Neural progenitor cell (in vitro differentiated cells): ENCODE measurements at regions not wholly inside any gene's neighbourhood (a gene's known extent, or its start where the extent isn't known, plus 50 kb on each side); places are given as distances from the start of the nearest gene placed in this dataset.

Experiments
- DNase-seq: peaks from one replicate; pipeline ENCODE4 v3.0.0-alpha.2; 2016; ENCODE audit warnings: low spot score
- H2AFZ ChIP-seq: fragments of 200-600 bp; sonication (generic); replicated peaks from 2 replicates; pipeline ENCODE4 v1.6.1; 2016; ENCODE audit warnings: antibody characterized with exemption
- H3F3A ChIP-seq: fragments of 200-600 bp; sonication (generic); 2 replicates; pipeline ENCODE4 v1.6.1; 2016; ENCODE audit warnings: antibody characterized with exemption, low read depth
- H3K27ac ChIP-seq: fragments of 200-600 bp; sonication (generic); 2 replicates; pipeline ENCODE4 v1.5.1; 2016; ENCODE audit warnings: mild to moderate bottlenecking
- H3K27me3 ChIP-seq: fragments of 200-600 bp; sonication (generic); 2 replicates; pipeline ENCODE4 v1.6.1; 2016; ENCODE audit warnings: mild to moderate bottlenecking, moderate library complexity
- H3K36me3 ChIP-seq: fragments of 200-600 bp; sonication (generic); 2 replicates; pipeline ENCODE4 v1.5.1; 2016
- H3K4me1 ChIP-seq: fragments of 200-600 bp; sonication (generic); 2 replicates; pipeline ENCODE4 v1.6.1; 2016; ENCODE audit warnings: mixed run types
- H3K4me2 ChIP-seq: fragments of 200-600 bp; sonication (generic); 2 replicates; pipeline ENCODE4 v1.6.1; 2016
- H3K4me3 ChIP-seq: fragments of 200-600 bp; sonication (generic); 2 replicates; pipeline ENCODE4 v1.5.1; 2016
- H3K79me2 ChIP-seq: fragments of 200-600 bp; sonication (generic); 2 replicates; pipeline ENCODE4 v1.6.1; 2016; ENCODE audit warnings: low read depth
- H3K9ac ChIP-seq: fragments of 200-600 bp; sonication (generic); 2 replicates; pipeline ENCODE4 v1.6.1; 2016
- H3K9me3 ChIP-seq: fragments of 200-600 bp; sonication (generic); 2 replicates; pipeline ENCODE4 v1.5.1; 2016; ENCODE audit warnings: low read depth
- H4K20me1 ChIP-seq: fragments of 200-600 bp; sonication (generic); 2 replicates; pipeline ENCODE4 v1.6.1; 2016; ENCODE audit warnings: low read depth
- H3K27ac Mint-ChIP-seq: 3 replicates; pipeline ENCODE4 v1.8.0; 2021; ENCODE audit warnings: mixed read lengths
- H3K27me3 Mint-ChIP-seq: 2 replicates; pipeline ENCODE4 v1.8.0; 2022; ENCODE audit warnings: low read depth, mild to moderate bottlenecking, inconsistent platforms, moderate library complexity, mixed read lengths; ENCODE audit not compliant: insufficient read depth
- H3K36me3 Mint-ChIP-seq: 3 replicates; pipeline ENCODE4 v1.8.0; 2021; ENCODE audit warnings: mixed read lengths
- H3K4me1 Mint-ChIP-seq: 3 replicates; pipeline ENCODE4 v1.8.0; 2021; ENCODE audit warnings: mixed read lengths
- H3K4me3 Mint-ChIP-seq: 3 replicates; pipeline ENCODE4 v1.8.0; 2021; ENCODE audit warnings: mild to moderate bottlenecking, moderate library complexity, mixed read lengths
- H3K9me3 Mint-ChIP-seq: 3 replicates; pipeline ENCODE4 v1.8.0; 2020; ENCODE audit warnings: mixed read lengths
- EZH2 ChIP-seq: fragments of 200-600 bp; sonication (generic); IDR thresholded peaks from 2 replicates; pipeline ENCODE4 v1.6.1; 2017; ENCODE audit warnings: antibody characterized with exemption, mild to moderate bottlenecking, moderate library complexity
- EZH2phosphoT487 ChIP-seq: fragments of 200-600 bp; sonication (generic); IDR thresholded peaks from 2 replicates; pipeline ENCODE4 v1.6.1; 2017; ENCODE audit warnings: antibody characterized with exemption
- TF ChIP-seq, protein P1 (sequence below): fragments of 200-600 bp; sonication (generic); IDR thresholded peaks from 2 replicates; pipeline ENCODE4 v1.5.1; 2017; ENCODE audit warnings: antibody characterized with exemption, mild to moderate bottlenecking

- no peak overlapping the region for H3K4me3 Mint-ChIP-seq
- H3K36me3 Mint-ChIP-seq = no peaks in the 10 kb centered on the region
- H3K9me3 Mint-ChIP-seq = peaks cover 16% of the 10 kb centered on the region
- no peaks in the 10 kb centered on the region for H3K4me1 Mint-ChIP-seq
- Histone ChIP-seq H4K20me1 (no peaks in the 10 kb centered on the region), H3K9me3 (peaks cover 23% of the 10 kb centered on the region), H3K27me3 (no peaks in the 10 kb centered on the region), H3F3A (no peaks in the 10 kb centered on the region), H3K4me2 (no peak overlapping the region), H3K79me2 (no peaks in the 10 kb centered on the region), H3K9ac (no peak overlapping the region), H2AFZ (no peak overlapping the region), H3K27ac (no peak overlapping the region), H3K36me3 (no peaks in the 10 kb centered on the region), H3K4me1 (no peaks in the 10 kb centered on the region), H3K4me3 (no peak overlapping the region)
- DNase-seq = no peak
- no peak overlapping the region for H3K27ac Mint-ChIP-seq
- no peak for TF ChIP-seq EZH2
- no peak for TF ChIP-seq EZH2phosphoT487
- TF ChIP-seq, protein P1, sequence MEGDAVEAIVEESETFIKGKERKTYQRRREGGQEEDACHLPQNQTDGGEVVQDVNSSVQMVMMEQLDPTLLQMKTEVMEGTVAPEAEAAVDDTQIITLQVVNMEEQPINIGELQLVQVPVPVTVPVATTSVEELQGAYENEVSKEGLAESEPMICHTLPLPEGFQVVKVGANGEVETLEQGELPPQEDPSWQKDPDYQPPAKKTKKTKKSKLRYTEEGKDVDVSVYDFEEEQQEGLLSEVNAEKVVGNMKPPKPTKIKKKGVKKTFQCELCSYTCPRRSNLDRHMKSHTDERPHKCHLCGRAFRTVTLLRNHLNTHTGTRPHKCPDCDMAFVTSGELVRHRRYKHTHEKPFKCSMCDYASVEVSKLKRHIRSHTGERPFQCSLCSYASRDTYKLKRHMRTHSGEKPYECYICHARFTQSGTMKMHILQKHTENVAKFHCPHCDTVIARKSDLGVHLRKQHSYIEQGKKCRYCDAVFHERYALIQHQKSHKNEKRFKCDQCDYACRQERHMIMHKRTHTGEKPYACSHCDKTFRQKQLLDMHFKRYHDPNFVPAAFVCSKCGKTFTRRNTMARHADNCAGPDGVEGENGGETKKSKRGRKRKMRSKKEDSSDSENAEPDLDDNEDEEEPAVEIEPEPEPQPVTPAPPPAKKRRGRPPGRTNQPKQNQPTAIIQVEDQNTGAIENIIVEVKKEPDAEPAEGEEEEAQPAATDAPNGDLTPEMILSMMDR = no peak
- H3K27me3 Mint-ChIP-seq = no peaks in the 10 kb centered on the region
These were observed 317.6 kb upstream of the CNKSR2 start for GRCh38 chrX:21056622-21057021.

DNA sequence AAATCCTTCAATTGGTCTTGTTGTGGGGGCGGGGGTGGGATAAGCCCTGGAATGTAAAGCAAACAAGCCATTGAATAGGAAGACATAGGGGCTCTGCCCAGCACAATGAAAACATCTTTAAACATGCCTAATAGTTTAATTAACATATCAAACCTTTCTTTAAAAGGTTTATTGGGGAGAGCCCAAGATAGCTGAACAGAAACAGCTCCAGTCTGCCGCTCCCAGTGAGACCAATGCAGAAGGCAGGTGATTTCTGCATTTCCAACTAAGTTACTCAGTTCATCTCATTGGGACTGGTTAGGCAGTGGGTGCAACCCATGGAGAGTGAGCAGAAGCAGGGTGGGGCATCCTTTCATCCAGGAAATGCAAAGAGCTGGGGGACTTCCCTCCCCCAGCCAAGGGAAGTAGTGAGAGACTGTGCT is 327.2 kb upstream of the CNKSR2 start:
- peak; percentile 34 for DNase-seq
- Histone ChIP-seq H3K4me3 (no peak overlapping the region), H3K36me3 (no peaks in the 10 kb centered on the region), H3K27me3 (no peaks in the 10 kb centered on the region), H2AFZ (no peak overlapping the region), H3K9me3 (peaks cover 7% of the 10 kb centered on the region), H3K4me2 (no peak overlapping the region), H3K9ac (no peak overlapping the region), H3K27ac (peak overlapping the region; percentile 47), H3K79me2 (no peaks in the 10 kb centered on the region), H3F3A (peaks cover 19% of the 10 kb centered on the region), H4K20me1 (no peaks in the 10 kb centered on the region), H3K4me1 (peaks cover 18% of the 10 kb centered on the region)
- Mint-ChIP-seq H3K9me3 (peaks cover 3% of the 10 kb centered on the region), H3K27me3 (no peaks in the 10 kb centered on the region), H3K4me1 (no peaks in the 10 kb centered on the region), H3K36me3 (no peaks in the 10 kb centered on the region), H3K4me3 (no peak overlapping the region), H3K27ac (no peak overlapping the region)
- TF ChIP-seq EZH2phosphoT487 (no peak), EZH2 (no peak)
- TF ChIP-seq, protein P1 = no peak

DNA sequence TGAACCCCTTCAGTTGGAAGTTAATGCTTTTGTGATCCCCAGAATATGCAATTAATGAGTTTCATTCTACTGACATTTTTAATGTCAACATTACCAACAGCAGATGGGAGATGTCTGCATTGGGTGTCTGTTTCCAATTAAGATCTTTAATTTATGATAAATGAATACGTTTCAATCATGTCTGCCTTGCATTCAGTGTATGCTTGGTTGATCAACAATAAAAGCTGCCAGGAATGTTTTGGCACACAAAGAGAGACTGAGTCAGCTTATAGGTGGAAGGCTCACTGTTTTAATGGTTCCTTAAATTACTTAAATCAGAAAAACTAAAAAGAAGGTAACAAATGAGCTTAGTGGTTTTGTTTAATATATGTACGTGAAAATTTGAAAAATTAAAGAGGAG is 359.9 kb upstream of the CNKSR2 start:
- Mint-ChIP-seq H3K4me1 (no peaks in the 10 kb centered on the region), H3K4me3 (no peak overlapping the region), H3K36me3 (no peaks in the 10 kb centered on the region), H3K27me3 (no peaks in the 10 kb centered on the region), H3K27ac (no peak overlapping the region), H3K9me3 (peaks cover 6% of the 10 kb centered on the region)
- no peaks in the 10 kb centered on the region for H3F3A ChIP-seq
- TF ChIP-seq, protein P1 = no peak
- no peak for TF ChIP-seq EZH2phosphoT487
- no peak for TF ChIP-seq EZH2
- H3K27me3 ChIP-seq = no peaks in the 10 kb centered on the region
- H2AFZ ChIP-seq = no peak overlapping the region
- DNase-seq = no peak
- H3K4me2 ChIP-seq = no peak overlapping the region
- no peaks in the 10 kb centered on the region for H3K36me3 ChIP-seq
- peaks cover 5% of the 10 kb centered on the region for H3K4me1 ChIP-seq
- peaks cover 17% of the 10 kb centered on the region for H3K9me3 ChIP-seq
- H3K79me2 ChIP-seq = no peaks in the 10 kb centered on the region
- H3K9ac ChIP-seq = no peak overlapping the region
- H4K20me1 ChIP-seq = no peaks in the 10 kb centered on the region
- no peak overlapping the region for H3K27ac ChIP-seq
- no peak overlapping the region for H3K4me3 ChIP-seq
